GM12878 (cell line): ENCODE measurements at regions not wholly inside any gene's neighbourhood (a gene's known extent, or its start where the extent isn't known, plus 50 kb on each side); places are given as distances from the start of the nearest gene placed in this dataset.

Experiments
- ATAC-seq: fragments of 200-7000 bp; cut with Tn5 transposase; 3 replicates; pipeline ENCODE4 v1.9.1; 2020; ENCODE audit warnings: mild to moderate bottlenecking, moderate library complexity
- BruUV-seq: library from RNA; stranded (reverse); fragments of 400-500 nt; replicated peaks from 2 replicates; lab custom pipeline; 2021; lab: Mats Ljungman, UMichigan
- CTCF ChIA-PET: fragments of 300-600 bp; sonication (Branson Sonifier 250); formaldehyde crosslinking; extraction: SDS; loops from one replicate; lab custom pipeline; 2021; ENCODE audit warnings: inconsistent platforms; lab: Yijun Ruan, JAX
- POLR2A ChIA-PET: fragments of 350-600 bp; formaldehyde crosslinking; extraction: SDS; loops from one replicate; lab custom pipeline; 2021; ENCODE audit warnings: inconsistent platforms; lab: Charles Lee
- RAD21 ChIA-PET: fragments of 300-600 bp; sonication (Branson Sonifier 250); formaldehyde crosslinking; loops from one replicate; lab custom pipeline; 2023; ENCODE audit warnings: antibody characterized with exemption; ENCODE audit not compliant: unreplicated experiment; lab: Charles Lee
- SMC1A ChIA-PET: fragments of 300-600 bp; sonication (Branson Sonifier 250); formaldehyde crosslinking; loops from one replicate; lab custom pipeline; 2023; ENCODE audit not compliant: unreplicated experiment, uncharacterized antibody; lab: Charles Lee
- DNase-seq: peaks from one replicate; pipeline ENCODE4 v3.0.0-alpha.2; 2011; ENCODE audit warnings: low read depth, low spot score
- FAIRE-seq: peaks from 3 replicates; lab custom pipeline; 2011; peaks lifted over from hg19 to GRCh38; lab: Jason Lieb, UNC
- H2AFZ ChIP-seq: 2 replicates; pipeline ENCODE4 v1.6.0; 2011; ENCODE audit warnings: low read depth, low read length, control low read depth; ENCODE audit not compliant: control insufficient read depth
- H3K27ac ChIP-seq: 2 replicates; pipeline ENCODE4 v1.5.1; 2011; ENCODE audit warnings: control low read depth; ENCODE audit not compliant: control insufficient read depth, insufficient read depth
- H3K27me3 ChIP-seq, 2 experiments: replicated peaks in 1 of 2; 2 replicates each; pipeline versions ENCODE4 v1.6.0 to v1.6.1; 2011; ENCODE audit warnings: low read length in 1 of 2; ENCODE audit not compliant: control insufficient read depth in 2 of 2, insufficient read depth in 2 of 2
- H3K36me3 ChIP-seq, 2 experiments: 2 replicates each; pipeline ENCODE4 v1.5.1; 2011; ENCODE audit warnings: low read length in 1 of 2; ENCODE audit not compliant: control insufficient read depth in 2 of 2, insufficient read depth in 2 of 2
- H3K4me1 ChIP-seq: 2 replicates; pipeline ENCODE4 v1.6.1; 2011; ENCODE audit warnings: mild to moderate bottlenecking, low read length, moderate library complexity, mixed read lengths; ENCODE audit not compliant: control insufficient read depth, insufficient read depth
- H3K4me2 ChIP-seq: 2 replicates; pipeline ENCODE4 v1.6.0; 2011; ENCODE audit warnings: control low read depth; ENCODE audit not compliant: control insufficient read depth, insufficient read depth
- H3K4me3 ChIP-seq: fragments of 200-600 bp; sonication (generic); 2 replicates; pipeline ENCODE4 v1.5.1; 2016
- H3K79me2 ChIP-seq: 2 replicates; pipeline ENCODE4 v1.6.0; 2011; ENCODE audit warnings: low read length; ENCODE audit not compliant: control insufficient read depth, insufficient read depth
- H3K9ac ChIP-seq: 2 replicates; pipeline ENCODE4 v1.8.0; 2011; ENCODE audit warnings: low read length, control low read depth, mixed read lengths; ENCODE audit not compliant: control insufficient read depth, insufficient read depth
- H3K9me3 ChIP-seq: replicated peaks from 3 replicates; pipeline ENCODE4 v1.5.1; 2011; ENCODE audit warnings: mild to moderate bottlenecking, low read length; ENCODE audit not compliant: control insufficient read depth, insufficient read depth
- H4K20me1 ChIP-seq: 2 replicates; pipeline ENCODE4 v1.6.0; 2011; ENCODE audit not compliant: control insufficient read depth, insufficient read depth
- BMI1 ChIP-seq: fragments of 450-650 bp; IDR thresholded peaks from 2 replicates; pipeline ENCODE4 v1.6.1; 2016; ENCODE audit warnings: mild to moderate bottlenecking, moderate library complexity, borderline replicate concordance
- CHD2 ChIP-seq: IDR thresholded peaks from 2 replicates; pipeline ENCODE4 v1.6.1; 2011; ENCODE audit warnings: low read depth, low read length, improper control_type of control experiment, borderline replicate concordance
- GATAD2B ChIP-seq: fragments of 450-650 bp; conservative IDR thresholded peaks from 2 replicates; pipeline ENCODE4 v1.6.1; 2017; ENCODE audit warnings: low read depth, mild to moderate bottlenecking, moderate library complexity
- KDM1A ChIP-seq: fragments of 200-600 bp; sonication (generic); IDR thresholded peaks from 2 replicates; pipeline ENCODE4 v1.6.1; 2016; ENCODE audit warnings: borderline replicate concordance
- LARP7 ChIP-seq: fragments of 450-650 bp; IDR thresholded peaks from 2 replicates; pipeline ENCODE4 v1.6.1; 2017; ENCODE audit warnings: mild to moderate bottlenecking
- MTA3 ChIP-seq: IDR thresholded peaks from 2 replicates; pipeline ENCODE4 v1.6.1; 2012; ENCODE audit warnings: low read length, inconsistent platforms, borderline replicate concordance
- MXI1 ChIP-seq: fragments of 150-350 bp; IDR thresholded peaks from 2 replicates; pipeline ENCODE4 v1.6.1; 2011; ENCODE audit warnings: low read depth, mild to moderate bottlenecking, inconsistent platforms, low read length, improper control_type of control experiment
- RAD21 ChIP-seq: IDR thresholded peaks from 2 replicates; pipeline ENCODE4 v1.6.1; 2011; ENCODE audit warnings: mild to moderate bottlenecking, low read depth, low read length, moderate library complexity; ENCODE audit not compliant: insufficient read depth
- RUNX3 ChIP-seq: IDR thresholded peaks from 2 replicates; pipeline ENCODE4 v1.6.1; 2012; ENCODE audit warnings: low read length, inconsistent platforms
- SMC3 ChIP-seq: IDR thresholded peaks from 2 replicates; pipeline ENCODE4 v1.6.1; 2011; ENCODE audit warnings: low read length, improper control_type of control experiment, borderline replicate concordance
- STAT3 ChIP-seq: IDR thresholded peaks from 2 replicates; pipeline ENCODE4 v1.6.1; 2011; ENCODE audit warnings: low read depth, low read length, improper control_type of control experiment
- SUZ12 ChIP-seq: fragments of 200-600 bp; sonication (generic); IDR thresholded peaks from one replicate; pipeline ENCODE4 v1.6.1; 2018; ENCODE audit warnings: antibody characterized with exemption, mild to moderate bottlenecking; ENCODE audit not compliant: unreplicated experiment
- TCF3 ChIP-seq: IDR thresholded peaks from 2 replicates; pipeline ENCODE4 v1.6.1; 2012; ENCODE audit warnings: low read depth, mild to moderate bottlenecking, low read length, borderline replicate concordance; ENCODE audit not compliant: insufficient read depth
- ZNF207 ChIP-seq: fragments of 450-650 bp; IDR thresholded peaks from 2 replicates; pipeline ENCODE4 v1.6.1; 2014; ENCODE audit warnings: antibody characterized with exemption, mild to moderate bottlenecking, borderline replicate concordance
- ZNF217 ChIP-seq: fragments of 450-650 bp; IDR thresholded peaks from 2 replicates; pipeline ENCODE4 v1.6.1; 2017; ENCODE audit warnings: antibody characterized with exemption, mild to moderate bottlenecking
- ZSCAN29 ChIP-seq: fragments of 450-650 bp; IDR thresholded peaks from 2 replicates; pipeline ENCODE4 v1.6.1; 2017; ENCODE audit warnings: mild to moderate bottlenecking, moderate library complexity
- WGBS: methylation state at CpG from one replicate; pipeline ENCODE4 v1.1.6; 2016; ENCODE audit warnings: low lambda C conversion rate; ENCODE audit not compliant: insufficient replicate concordance, insufficient coverage; ENCODE audit errors: missing lambda C conversion rate; 5-methylcytosine and 5-hydroxymethylcytosine counted together
- in situ Hi-C: fragments of 300-500 bp; cut with MboI; formaldehyde crosslinking; loops from 9 replicates; pipeline ENCODE4 v1.14.3; 2018; ENCODE audit warnings: mixed read lengths
- intact Hi-C: fragments of 100-400 bp; cut with micrococcal nuclease; formaldehyde crosslinking; loops from one replicate; pipeline ENCODE4 v1.14.2; 2022; ENCODE audit not compliant: unreplicated experiment
- TF ChIP-seq, protein P1 (sequence below): IDR thresholded peaks from 2 replicates; pipeline ENCODE4 v1.6.1; 2012; ENCODE audit warnings: low read length, inconsistent platforms
- TF ChIP-seq, protein P2 (sequence below): fragments of 450-650 bp; IDR thresholded peaks from 2 replicates; pipeline ENCODE4 v1.6.1; 2017; ENCODE audit warnings: mild to moderate bottlenecking, moderate library complexity
- TF ChIP-seq, protein P3 (sequence below): IDR thresholded peaks from 2 replicates; pipeline ENCODE4 v1.6.1; 2011; ENCODE audit warnings: mild to moderate bottlenecking, low read depth, low read length, moderate library complexity; ENCODE audit not compliant: insufficient replicate concordance

GRCh38 chr5:3709068-3709716 is 113.6 kb downstream of the IRX1 start:
- no TSS peak for BruUV-seq
- H3K9me3 ChIP-seq, result no peaks in the 10 kb centered on the region; the same call in 2 of the 3 replicates

More at GRCh38 chr5:3709068-3709716, 113.6 kb downstream of the IRX1 start:
- intact Hi-C loops, result no loop called here
- ATAC-seq (no peak), FAIRE-seq (no peak), DNase-seq (no peak)
- 21% methylated on average over 11 of the region's 11 CpGs for WGBS
- Histone ChIP-seq H2AFZ (no peak overlapping the region), H3K27ac (no peak overlapping the region), H4K20me1 (no peaks in the 10 kb centered on the region), H3K9ac (no peak overlapping the region), H3K4me2 (no peak overlapping the region), H3K36me3 (no peaks in the 10 kb centered on the region), H3K79me2 (no peaks in the 10 kb centered on the region), H3K4me1 (no peaks in the 10 kb centered on the region), H3K27me3 (no peaks in the 10 kb centered on the region), H3K4me3 (no peak overlapping the region)
- in situ Hi-C loops, result no loop called here
- TF ChIP-seq KDM1A, result no peak
- TF ChIP-seq STAT3, result no peak
- TF ChIP-seq, protein P1, sequence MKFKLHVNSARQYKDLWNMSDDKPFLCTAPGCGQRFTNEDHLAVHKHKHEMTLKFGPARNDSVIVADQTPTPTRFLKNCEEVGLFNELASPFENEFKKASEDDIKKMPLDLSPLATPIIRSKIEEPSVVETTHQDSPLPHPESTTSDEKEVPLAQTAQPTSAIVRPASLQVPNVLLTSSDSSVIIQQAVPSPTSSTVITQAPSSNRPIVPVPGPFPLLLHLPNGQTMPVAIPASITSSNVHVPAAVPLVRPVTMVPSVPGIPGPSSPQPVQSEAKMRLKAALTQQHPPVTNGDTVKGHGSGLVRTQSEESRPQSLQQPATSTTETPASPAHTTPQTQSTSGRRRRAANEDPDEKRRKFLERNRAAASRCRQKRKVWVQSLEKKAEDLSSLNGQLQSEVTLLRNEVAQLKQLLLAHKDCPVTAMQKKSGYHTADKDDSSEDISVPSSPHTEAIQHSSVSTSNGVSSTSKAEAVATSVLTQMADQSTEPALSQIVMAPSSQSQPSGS, result no peak
- TF ChIP-seq, protein P2, sequence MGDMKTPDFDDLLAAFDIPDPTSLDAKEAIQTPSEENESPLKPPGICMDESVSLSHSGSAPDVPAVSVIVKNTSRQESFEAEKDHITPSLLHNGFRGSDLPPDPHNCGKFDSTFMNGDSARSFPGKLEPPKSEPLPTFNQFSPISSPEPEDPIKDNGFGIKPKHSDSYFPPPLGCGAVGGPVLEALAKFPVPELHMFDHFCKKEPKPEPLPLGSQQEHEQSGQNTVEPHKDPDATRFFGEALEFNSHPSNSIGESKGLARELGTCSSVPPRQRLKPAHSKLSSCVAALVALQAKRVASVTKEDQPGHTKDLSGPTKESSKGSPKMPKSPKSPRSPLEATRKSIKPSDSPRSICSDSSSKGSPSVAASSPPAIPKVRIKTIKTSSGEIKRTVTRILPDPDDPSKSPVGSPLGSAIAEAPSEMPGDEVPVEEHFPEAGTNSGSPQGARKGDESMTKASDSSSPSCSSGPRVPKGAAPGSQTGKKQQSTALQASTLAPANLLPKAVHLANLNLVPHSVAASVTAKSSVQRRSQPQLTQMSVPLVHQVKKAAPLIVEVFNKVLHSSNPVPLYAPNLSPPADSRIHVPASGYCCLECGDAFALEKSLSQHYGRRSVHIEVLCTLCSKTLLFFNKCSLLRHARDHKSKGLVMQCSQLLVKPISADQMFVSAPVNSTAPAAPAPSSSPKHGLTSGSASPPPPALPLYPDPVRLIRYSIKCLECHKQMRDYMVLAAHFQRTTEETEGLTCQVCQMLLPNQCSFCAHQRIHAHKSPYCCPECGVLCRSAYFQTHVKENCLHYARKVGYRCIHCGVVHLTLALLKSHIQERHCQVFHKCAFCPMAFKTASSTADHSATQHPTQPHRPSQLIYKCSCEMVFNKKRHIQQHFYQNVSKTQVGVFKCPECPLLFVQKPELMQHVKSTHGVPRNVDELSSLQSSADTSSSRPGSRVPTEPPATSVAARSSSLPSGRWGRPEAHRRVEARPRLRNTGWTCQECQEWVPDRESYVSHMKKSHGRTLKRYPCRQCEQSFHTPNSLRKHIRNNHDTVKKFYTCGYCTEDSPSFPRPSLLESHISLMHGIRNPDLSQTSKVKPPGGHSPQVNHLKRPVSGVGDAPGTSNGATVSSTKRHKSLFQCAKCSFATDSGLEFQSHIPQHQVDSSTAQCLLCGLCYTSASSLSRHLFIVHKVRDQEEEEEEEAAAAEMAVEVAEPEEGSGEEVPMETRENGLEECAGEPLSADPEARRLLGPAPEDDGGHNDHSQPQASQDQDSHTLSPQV, result no peak
- no peak for TF ChIP-seq RUNX3
- no peak for TF ChIP-seq RAD21
- no peak for TF ChIP-seq ZSCAN29
- no peak for TF ChIP-seq MTA3
- TF ChIP-seq, protein P3, sequence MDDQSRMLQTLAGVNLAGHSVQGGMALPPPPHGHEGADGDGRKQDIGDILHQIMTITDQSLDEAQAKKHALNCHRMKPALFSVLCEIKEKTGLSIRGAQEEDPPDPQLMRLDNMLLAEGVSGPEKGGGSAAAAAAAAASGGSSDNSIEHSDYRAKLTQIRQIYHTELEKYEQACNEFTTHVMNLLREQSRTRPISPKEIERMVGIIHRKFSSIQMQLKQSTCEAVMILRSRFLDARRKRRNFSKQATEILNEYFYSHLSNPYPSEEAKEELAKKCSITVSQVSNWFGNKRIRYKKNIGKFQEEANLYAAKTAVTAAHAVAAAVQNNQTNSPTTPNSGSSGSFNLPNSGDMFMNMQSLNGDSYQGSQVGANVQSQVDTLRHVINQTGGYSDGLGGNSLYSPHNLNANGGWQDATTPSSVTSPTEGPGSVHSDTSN, result no peak
- no peak for TF ChIP-seq SMC3
- no peak for TF ChIP-seq GATAD2B
- no peak for TF ChIP-seq LARP7
- no peak for TF ChIP-seq SUZ12
- no peak for TF ChIP-seq BMI1
- no peak for TF ChIP-seq ZNF217
- TF ChIP-seq MXI1, result no peak
- no peak for TF ChIP-seq TCF3
- TF ChIP-seq CHD2, result no peak
- no peak for TF ChIP-seq ZNF207
- ChIA-PET POLR2A (no interaction called here), RAD21 (no interaction called here), CTCF (no interaction called here), SMC1A (no interaction called here)
